Astrocyte of the cerebellum (primary cell): ENCODE measurements at regions not wholly inside any gene's neighbourhood (a gene's known extent, or its start where the extent isn't known, plus 50 kb on each side); places are given as distances from the start of the nearest gene placed in this dataset.

Source experiments
- DNase-seq: peaks from one replicate; pipeline ENCODE4 v3.0.0-alpha.2; 2011; ENCODE audit warnings: low read depth
- H3K4me3 ChIP-seq: 2 replicates; pipeline ENCODE4 v1.5.1; 2011; ENCODE audit warnings: mild to moderate bottlenecking, low read depth, low read length, moderate library complexity
- in situ Hi-C: cut with HindIII; loops from 2 replicates; pipeline ENCODE4 v1.10.0; 2017; ENCODE audit warnings: low sequenced_read_pairs
- TF ChIP-seq, protein P1 (sequence below): IDR thresholded peaks from 2 replicates; pipeline ENCODE4 v1.5.1; 2012; ENCODE audit warnings: low read length, low read depth, moderate library complexity, mild to moderate bottlenecking; ENCODE audit errors: missing control alignments

DNA sequence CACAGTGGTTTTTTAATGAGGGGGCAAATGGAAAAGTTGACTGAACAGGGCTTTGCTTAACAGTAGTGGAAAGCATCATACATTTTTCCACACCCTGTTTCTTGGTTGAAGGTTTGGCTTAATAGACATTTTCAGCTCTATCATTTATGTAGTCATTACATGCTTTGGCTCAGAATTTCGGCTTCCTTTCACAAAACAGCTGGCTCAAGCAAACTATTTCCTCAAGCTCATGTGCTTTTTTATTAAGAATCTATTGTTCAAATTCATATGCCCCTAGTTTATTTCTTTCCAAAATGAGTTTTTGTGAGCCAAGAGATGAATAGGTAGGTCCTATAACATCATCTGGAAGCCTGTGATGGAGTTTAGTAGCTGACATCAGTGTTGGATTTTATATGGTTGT, 113.8 kb downstream of the SLITRK6 start:
- TF ChIP-seq, protein P1, sequence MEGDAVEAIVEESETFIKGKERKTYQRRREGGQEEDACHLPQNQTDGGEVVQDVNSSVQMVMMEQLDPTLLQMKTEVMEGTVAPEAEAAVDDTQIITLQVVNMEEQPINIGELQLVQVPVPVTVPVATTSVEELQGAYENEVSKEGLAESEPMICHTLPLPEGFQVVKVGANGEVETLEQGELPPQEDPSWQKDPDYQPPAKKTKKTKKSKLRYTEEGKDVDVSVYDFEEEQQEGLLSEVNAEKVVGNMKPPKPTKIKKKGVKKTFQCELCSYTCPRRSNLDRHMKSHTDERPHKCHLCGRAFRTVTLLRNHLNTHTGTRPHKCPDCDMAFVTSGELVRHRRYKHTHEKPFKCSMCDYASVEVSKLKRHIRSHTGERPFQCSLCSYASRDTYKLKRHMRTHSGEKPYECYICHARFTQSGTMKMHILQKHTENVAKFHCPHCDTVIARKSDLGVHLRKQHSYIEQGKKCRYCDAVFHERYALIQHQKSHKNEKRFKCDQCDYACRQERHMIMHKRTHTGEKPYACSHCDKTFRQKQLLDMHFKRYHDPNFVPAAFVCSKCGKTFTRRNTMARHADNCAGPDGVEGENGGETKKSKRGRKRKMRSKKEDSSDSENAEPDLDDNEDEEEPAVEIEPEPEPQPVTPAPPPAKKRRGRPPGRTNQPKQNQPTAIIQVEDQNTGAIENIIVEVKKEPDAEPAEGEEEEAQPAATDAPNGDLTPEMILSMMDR = no peak
- in situ Hi-C loops = no loop called here
- DNase-seq = no peak
- no peak overlapping the region for H3K4me3 ChIP-seq

DNA sequence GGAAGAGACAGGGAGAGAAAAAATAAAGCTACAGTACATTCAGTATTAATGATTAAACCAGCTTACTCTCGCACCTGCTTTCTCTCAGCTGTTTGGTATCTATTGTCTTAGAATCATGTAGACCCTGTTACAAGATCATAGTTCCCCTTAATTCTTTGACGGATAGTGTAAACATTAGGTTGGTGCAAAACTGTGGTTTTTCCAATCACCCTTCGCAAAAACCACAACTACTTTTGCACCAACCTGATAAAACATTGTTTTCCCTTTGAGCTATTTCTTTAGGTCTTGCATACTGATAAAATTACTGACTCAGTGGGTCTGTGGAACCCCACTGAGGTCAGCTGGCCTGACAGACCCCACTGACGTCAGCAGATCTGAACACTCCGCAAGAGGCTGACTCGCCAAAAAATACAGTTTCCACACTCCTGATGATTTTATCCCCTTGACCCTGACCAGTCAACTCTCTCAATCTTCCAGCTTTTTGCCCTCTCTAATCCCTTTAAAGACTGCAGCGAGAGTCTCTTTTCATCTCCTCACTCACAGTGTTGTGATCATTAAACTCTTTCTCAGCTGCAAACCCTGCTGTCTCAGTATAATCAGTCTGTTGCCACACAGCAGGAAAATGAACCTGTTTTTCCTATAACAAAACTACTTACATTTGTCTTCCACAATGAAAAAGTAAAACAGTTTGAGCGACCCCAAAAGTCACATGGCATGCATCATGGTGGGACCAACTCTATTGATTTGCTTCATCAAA, 123.9 kb downstream of the SLITRK6 start:
- H3K4me3 ChIP-seq = no peak overlapping the region
- in situ Hi-C loops = no loop called here
- TF ChIP-seq, protein P1 = no peak
- DNase-seq = no peak

DNA sequence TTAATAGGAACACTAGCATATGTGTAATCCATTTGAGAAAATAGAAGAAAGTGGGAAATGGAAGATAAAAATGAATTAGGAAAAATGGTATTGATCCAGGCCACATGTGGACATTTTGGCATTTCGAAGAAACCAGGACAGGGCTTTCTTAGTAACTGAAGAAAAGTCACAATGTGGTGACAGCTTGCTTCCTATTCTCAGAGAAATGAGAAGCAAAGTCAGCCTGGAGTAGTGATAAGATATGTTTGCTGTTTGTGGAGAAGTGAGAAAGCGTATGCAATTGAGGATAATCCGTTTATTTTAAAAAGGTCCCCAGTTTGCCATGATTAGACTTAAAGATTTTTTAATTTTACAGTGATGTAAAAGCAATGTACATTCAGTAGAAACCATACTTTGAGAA, 127.9 kb downstream of the SLITRK6 start:
- TF ChIP-seq, protein P1 = no peak
- DNase-seq = no peak
- in situ Hi-C loops = no loop called here
- no peak overlapping the region for H3K4me3 ChIP-seq

- no peak for DNase-seq
- in situ Hi-C loops = no loop called here
- TF ChIP-seq, protein P1 = no peak
- H3K4me3 ChIP-seq = no peak overlapping the region
These were observed 132.9 kb downstream of the SLITRK6 start for GRCh38 chr13:85666356-85666755.

- TF ChIP-seq, protein P1 = no peak
- DNase-seq = no peak
- in situ Hi-C loops = no loop called here
- no peak overlapping the region for H3K4me3 ChIP-seq
These were observed 133.9 kb downstream of the SLITRK6 start for GRCh38 chr13:85665286-85665685.

DNA sequence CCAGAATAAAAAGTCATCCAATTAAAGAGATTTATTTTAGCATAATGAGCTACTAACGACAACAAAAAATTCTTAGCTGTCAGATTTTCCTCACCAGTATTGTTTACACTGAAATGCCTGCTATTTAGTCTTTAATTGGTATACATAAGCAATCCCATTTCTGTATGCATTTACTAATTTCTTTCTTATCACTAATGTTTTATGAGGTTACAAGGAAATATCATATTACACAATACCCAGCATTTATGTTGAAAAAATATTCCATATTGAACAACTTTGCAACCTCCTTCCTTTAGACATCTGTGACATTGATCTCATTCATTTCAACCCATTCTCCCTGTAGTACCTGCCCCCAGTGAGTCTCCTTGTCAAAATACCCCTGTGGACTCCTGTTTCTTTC, 135.4 kb downstream of the SLITRK6 start:
- in situ Hi-C loops = no loop called here
- DNase-seq = no peak
- TF ChIP-seq, protein P1 = no peak
- no peak overlapping the region for H3K4me3 ChIP-seq
